ENCODE measurements at regions not wholly inside any gene's neighbourhood (a gene's known extent, or its start where the extent isn't known, plus 50 kb on each side); places are given as distances from the start of the nearest gene placed in this dataset.
"Not testable (repeated sequence)": the region's sequence is repeated elsewhere in the genome, so short reads cannot be mapped to it uniquely, and the experiment has no call there.

- DNase-seq, result no peak
These were observed 52.0 kb upstream of the LRIG1 start for GRCh38 chr3:66552846-66553245.

DNA sequence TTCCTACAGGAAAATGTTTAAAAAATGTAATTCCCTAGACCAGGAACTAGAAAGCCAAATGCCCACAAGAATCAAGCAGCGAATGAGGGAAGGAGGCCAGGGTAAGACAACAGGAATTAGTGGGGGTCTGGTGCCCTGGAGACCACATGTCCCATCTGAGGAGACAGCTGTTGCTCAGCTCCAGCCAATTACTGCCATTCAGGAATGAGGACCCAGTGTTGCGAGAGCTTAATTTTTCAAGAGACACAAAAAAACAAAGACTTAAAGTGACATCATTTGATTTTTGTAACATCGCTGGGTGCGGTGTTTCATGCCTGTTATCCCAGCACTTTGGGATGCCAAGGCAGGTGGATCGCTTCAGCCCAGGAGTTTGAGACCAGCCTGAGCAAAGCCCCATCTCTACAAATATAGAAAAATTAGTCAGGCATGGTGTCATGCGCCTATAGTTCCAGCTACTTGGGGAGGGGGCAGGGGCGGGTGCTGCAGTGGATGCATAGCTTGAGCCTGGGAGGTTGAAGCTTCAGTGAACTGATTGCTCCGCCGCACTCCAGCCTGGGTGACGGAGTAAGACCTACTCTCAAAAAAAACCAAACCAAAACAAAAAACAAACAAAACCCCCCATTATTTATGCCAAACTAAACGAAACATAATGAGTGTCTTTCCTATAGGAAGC, 52.8 kb upstream of the LRIG1 start:
- DNase-seq, result no peak

DNA sequence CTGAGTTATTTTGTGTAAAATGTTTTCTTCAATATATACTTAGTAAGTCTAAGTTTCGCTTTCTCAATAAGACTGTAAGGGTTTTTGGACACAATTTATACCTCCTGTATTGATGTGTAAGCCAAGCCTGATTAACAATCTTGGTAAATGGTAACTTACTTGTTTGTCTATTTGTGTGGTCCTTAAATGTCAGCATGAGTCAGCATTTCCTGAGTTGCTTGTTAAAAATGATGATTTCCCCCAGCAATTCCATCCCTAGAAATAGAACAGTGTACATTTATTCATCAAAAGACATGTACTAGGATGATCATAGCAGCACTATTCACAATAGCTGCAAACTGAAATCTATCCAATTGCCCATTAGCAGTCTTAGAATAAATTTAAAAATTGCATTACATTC, 53.4 kb upstream of the LRIG1 start:
- no peak for DNase-seq

GRCh38 chr3:66555214-66555844, 54.5 kb upstream of the LRIG1 start:
- DNase-seq, result no peak

- no peak for DNase-seq
These were observed 56.3 kb upstream of the LRIG1 start for GRCh38 chr3:66557170-66557569.

- DNase-seq, result not testable (repeated sequence)
These were observed 59.1 kb upstream of the LRIG1 start for GRCh38 chr3:66559924-66560323.

GRCh38 chr3:66561367-66561766, 60.5 kb upstream of the LRIG1 start:
- DNase-seq, result no peak

DNA sequence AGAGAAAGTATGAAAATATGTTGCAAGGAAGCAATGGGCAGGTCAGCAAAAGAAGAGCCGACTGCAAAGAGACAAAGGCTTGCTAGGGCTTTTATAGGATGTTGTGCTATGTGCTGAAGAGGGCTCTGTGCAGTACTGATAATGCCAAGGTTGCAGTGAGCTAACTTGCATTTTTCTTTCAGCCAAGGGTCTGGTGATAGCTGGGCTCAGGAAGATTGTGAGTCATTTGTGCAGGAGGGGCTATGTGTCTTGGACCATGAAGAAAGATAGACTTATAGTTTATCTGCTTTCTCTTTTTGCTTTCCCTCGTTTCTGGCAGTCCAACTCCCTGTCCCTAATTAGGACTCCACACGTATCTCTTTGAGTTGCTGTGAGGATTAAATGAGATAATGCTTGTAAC, 64.5 kb upstream of the LRIG1 start:
- no peak for DNase-seq

GRCh38 chr3:66567077-66567476, 66.3 kb upstream of the LRIG1 start:
- no peak for DNase-seq

GRCh38 chr3:66572090-66572675, 71.4 kb upstream of the LRIG1 start:
- no peak for DNase-seq

DNA sequence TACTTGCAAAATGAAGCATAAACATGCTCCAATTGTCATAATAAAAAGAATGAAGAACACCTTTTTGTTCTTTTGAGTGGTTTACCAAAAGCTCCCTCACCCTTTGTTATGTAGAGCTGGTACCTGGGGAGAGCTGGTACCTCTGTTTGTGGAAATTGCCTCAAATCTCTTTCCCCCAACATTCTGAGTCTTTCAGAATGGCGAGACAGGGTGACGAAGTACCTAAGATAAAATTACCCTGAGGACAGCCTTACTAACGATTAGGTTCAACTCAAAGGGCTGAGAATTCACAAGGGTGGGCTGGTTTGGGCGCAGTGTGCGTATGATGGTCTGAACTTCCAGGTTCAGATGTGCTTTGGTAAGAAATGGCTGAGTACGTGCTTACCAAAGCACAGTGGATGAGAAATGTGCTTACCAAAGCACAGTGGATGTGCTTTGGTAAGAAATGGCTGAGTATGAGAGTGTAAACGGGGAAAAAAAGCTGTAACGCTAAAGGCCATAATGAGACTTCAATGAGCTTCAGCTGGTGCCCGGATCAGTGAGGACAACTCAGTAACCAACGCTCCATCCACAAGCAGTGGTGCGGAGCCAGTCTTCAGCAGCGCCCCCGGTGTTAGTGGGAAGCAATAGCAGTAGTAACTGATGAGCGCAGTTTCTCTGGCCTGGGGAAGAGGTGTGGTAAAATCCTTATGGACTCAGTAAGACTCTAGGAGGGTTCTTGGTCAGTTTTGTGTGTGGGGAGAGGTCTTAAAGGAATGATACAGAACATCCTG, 72.3 kb upstream of the LRIG1 start:
- DNase-seq, result no peak

- DNase-seq, result no peak
These were observed 73.3 kb upstream of the LRIG1 start for GRCh38 chr3:66574091-66574490.

GRCh38 chr3:66577426-66578203, 76.8 kb upstream of the LRIG1 start:
- no peak for DNase-seq

DNA sequence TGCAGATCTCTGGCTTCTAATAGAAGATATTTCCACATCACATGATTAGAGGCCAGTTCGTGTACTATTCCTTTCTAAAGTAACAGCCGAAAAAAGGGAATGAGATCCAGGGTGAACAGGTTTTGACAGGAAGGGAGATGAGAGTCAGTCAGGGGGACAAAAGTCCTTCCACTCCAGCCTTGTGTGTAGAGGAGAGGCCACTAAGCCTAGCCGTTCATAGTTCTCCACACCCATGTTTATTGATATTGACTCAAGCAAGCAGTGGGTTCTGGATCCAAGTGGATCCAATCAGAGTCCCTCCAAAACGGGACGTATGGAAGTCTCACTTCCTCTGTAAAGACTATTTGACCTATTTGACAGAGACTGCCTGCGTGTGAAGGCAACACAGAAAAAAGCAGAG, 80.4 kb upstream of the LRIG1 start:
- DNase-seq, result no peak

- DNase-seq, result no peak
These were observed 82.0 kb upstream of the LRIG1 start for GRCh38 chr3:66582721-66583423.

GRCh38 chr3:66583424-66584040, 82.7 kb upstream of the LRIG1 start:
- no peak for DNase-seq

- DNase-seq, result no peak
These were observed 84.8 kb upstream of the LRIG1 start for GRCh38 chr3:66585520-66586095.

DNA sequence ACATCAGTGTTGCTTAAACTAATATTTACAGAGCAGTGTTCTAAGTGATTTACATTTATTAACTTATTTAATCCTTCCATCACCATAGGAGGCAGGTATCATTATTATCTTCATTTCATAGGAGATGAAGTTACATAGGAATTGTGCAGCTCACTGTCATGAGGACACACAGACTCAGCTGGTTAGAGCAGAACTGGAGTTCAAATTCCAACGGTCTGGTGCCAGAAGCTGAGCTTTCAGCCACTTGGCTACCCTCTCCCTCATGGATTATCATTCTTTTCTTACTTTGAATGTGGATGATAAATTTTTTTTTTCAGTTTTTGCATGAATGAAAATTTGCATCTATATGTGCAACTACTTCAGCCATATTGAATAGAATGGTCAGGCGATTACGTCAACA, 86.0 kb upstream of the LRIG1 start:
- DNase-seq, result no peak

DNA sequence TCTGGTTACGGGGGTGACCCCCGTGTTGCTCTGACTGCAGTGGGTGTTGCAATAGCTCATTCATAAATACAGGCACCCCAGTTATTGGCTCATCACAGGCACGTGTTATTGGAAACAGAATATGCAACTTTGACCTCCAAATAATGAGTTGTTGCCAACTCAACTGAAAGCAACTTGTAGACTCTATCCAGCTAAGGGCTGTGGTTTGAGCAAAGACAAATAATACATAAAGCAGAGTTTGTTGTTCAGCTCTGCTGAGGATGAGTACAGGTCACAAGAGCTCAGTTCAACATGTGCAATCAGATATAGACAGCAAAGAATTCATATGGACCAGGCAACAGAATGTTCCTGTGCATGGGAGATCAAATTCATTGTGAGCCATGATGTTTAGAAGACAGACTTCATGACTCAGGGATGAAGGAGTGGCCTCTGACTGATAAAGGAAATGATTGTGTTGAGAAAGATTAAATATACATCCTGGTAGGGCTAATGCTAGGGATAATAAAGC, 87.6 kb upstream of the LRIG1 start:
- no peak for DNase-seq

- no peak for DNase-seq
These were observed 91.4 kb upstream of the LRIG1 start for GRCh38 chr3:66592016-66592761.

All from 8988T (cell line).